Activated CD4-positive, alpha-beta T cell treated with anti-CD3 and anti-CD28 coated beads, Interleukin-2, amount 50 U/mL, for 16 hours (primary cell): ENCODE measurements at regions not wholly inside any gene's neighbourhood (a gene's known extent, or its start where the extent isn't known, plus 50 kb on each side); places are given as distances from the start of the nearest gene placed in this dataset.
"Not testable (repeated sequence)": the region's sequence is repeated elsewhere in the genome, so short reads cannot be mapped to it uniquely, and the experiment has no call there.

Source experiments
- DNase-seq: peaks from one replicate; pipeline ENCODE4 v3.0.0-alpha.2; 2020

- DNase-seq, result no peak
These were observed 192.9 kb upstream of the HMHB1 start for GRCh38 chr5:143619040-143619439.

- no peak for DNase-seq
These were observed 193.8 kb upstream of the HMHB1 start for GRCh38 chr5:143618141-143618540.

- DNase-seq, result no peak
These were observed 197.1 kb upstream of the HMHB1 start for GRCh38 chr5:143614831-143615230.

GRCh38 chr5:143613329-143613728 lies 198.6 kb upstream of the HMHB1 start:
- peak; percentile 35 for DNase-seq

- DNase-seq, result no peak
These were observed 201.0 kb upstream of the HMHB1 start for GRCh38 chr5:143610946-143611345.

- DNase-seq, result peak; percentile 94
These were observed 202.7 kb upstream of the NR3C1 start for GRCh38 chr5:143606043-143606752.

GRCh38 chr5:143605403-143606005 lies 202.0 kb upstream of the NR3C1 start:
- DNase-seq, result peak; percentile 90

- no peak for DNase-seq
These were observed 198.4 kb upstream of the NR3C1 start for GRCh38 chr5:143601917-143602333.

GRCh38 chr5:143601357-143601756 lies 197.9 kb upstream of the NR3C1 start:
- DNase-seq, result no peak

- no peak for DNase-seq
These were observed 197.1 kb upstream of the NR3C1 start for GRCh38 chr5:143600396-143601075.

GRCh38 chr5:143599474-143599873 lies 196.0 kb upstream of the NR3C1 start:
- DNase-seq, result no peak

GRCh38 chr5:143596824-143597223 lies 193.3 kb upstream of the NR3C1 start:
- DNase-seq, result no peak

GRCh38 chr5:143594902-143595818 lies 191.7 kb upstream of the NR3C1 start:
- peak; percentile 75 for DNase-seq

GRCh38 chr5:143593723-143594122 lies 190.2 kb upstream of the NR3C1 start:
- DNase-seq, result no peak

- peak; percentile 75 for DNase-seq
These were observed 189.2 kb upstream of the NR3C1 start for GRCh38 chr5:143592648-143593047.

GRCh38 chr5:143588933-143589662 lies 185.6 kb upstream of the NR3C1 start:
- DNase-seq, result no peak

GRCh38 chr5:143588121-143588520 lies 184.6 kb upstream of the NR3C1 start:
- DNase-seq, result not testable (repeated sequence)

GRCh38 chr5:143586781-143587362 lies 183.4 kb upstream of the NR3C1 start:
- DNase-seq, result no peak

- DNase-seq, result peak; percentile 72
These were observed 182.5 kb upstream of the NR3C1 start for GRCh38 chr5:143585970-143586369.

- DNase-seq, result peak; percentile 35
These were observed 179.9 kb upstream of the NR3C1 start for GRCh38 chr5:143583409-143583808.

GRCh38 chr5:143582869-143583268 lies 179.4 kb upstream of the NR3C1 start:
- DNase-seq, result peak; percentile 63

- no peak for DNase-seq
These were observed 178.7 kb upstream of the NR3C1 start for GRCh38 chr5:143582176-143582575.
